Middle frontal gyrus (tissue), 1 donor: ENCODE measurements at regions not wholly inside any gene's neighbourhood (a gene's known extent, or its start where the extent isn't known, plus 50 kb on each side); places are given as distances from the start of the nearest gene placed in this dataset.
"Not testable (repeated sequence)": the region's sequence is repeated elsewhere in the genome, so short reads cannot be mapped to it uniquely, and the experiment has no call there.

Source experiments
- DNase-seq: peaks from one replicate; pipeline ENCODE4 v3.0.0-alpha.2; 2015; ENCODE audit warnings: low spot score; ENCODE audit errors: extremely low spot score

- no peak for DNase-seq
Observed at GRCh38 chr14:46596236-46596635, 55.3 kb downstream of the RPL10L start.

DNA sequence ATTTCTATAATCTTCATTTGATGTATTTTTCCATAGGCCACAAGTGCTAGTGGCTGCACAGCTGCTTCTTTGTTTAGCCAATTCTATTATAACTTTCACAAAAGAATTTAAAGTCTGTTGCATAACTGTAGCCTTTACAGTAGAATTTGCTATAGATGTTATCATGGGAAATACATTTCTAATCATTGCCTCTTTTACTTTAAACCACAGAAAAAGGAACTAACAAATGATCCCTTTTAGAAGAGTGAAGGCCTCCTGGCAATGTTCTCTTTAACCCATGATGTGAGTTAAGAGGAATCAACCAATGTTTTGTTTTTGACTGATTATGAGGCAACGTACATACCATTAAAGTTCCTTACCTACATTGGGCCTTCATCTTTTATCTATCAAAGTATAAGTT is 68.8 kb downstream of the RPL10L start:
- DNase-seq = no peak

DNA sequence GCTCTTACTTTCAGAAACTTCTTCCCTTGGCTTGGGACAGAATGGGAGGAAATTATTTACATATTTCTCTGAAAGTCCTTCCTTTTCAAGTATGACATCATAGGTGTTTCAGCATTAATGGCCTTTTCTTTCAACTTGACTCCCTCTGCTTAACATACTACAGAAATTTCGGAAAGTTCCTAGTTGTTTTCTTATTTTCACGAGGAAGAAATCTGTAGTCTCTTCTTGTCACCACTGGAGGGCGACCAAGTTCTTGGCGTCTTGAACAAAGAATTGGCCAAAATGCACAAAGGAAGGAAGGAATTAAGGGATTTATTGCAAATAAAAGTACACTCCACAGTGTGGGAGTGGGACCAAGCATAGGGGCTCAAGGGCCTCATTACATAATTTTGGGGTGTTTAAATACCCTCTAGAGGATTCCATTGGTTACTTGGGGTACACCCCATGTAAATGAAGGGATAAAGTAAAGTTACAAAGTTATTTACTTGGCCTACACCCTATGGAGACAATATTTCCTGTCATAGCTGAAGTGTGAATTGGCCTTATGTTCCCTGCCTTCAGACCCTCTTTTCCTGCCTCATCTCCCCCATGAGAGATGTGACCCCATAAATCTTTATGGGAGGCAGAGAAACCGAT is 70.4 kb downstream of the RPL10L start:
- DNase-seq = no peak

DNA sequence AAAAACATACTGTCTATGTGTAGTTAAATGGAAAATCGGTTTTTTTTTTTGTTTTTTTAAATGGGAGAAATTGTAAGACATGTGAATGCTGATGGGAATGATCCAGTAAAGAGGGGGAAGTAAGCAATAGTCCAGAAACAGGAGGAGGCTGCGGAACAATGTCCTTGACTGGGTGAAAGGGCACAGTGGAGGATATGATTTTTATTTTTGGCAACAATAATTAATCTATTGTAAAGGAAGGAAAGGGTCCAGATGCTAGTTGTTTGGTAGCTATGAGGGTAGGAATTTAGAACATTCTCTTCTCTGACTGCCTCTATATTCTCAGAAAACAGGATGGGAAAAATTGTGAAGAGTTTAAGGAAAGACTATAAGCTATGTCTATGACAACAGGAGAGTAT is 76.6 kb downstream of the RPL10L start:
- no peak for DNase-seq

- DNase-seq = no peak
Observed at GRCh38 chr14:46574221-46574977, 77.2 kb downstream of the RPL10L start.

GRCh38 chr14:46573498-46573897 is 78.1 kb downstream of the RPL10L start:
- DNase-seq = no peak

GRCh38 chr14:46571970-46572369 is 79.6 kb downstream of the RPL10L start:
- DNase-seq = no peak

GRCh38 chr14:46568161-46568560 is 83.4 kb downstream of the RPL10L start:
- not testable (repeated sequence) for DNase-seq

GRCh38 chr14:46550836-46551235 is 100.7 kb downstream of the RPL10L start:
- DNase-seq = no peak

GRCh38 chr14:46540986-46541385 is 110.6 kb downstream of the RPL10L start:
- no peak for DNase-seq

GRCh38 chr14:46519121-46519520 is 132.5 kb downstream of the RPL10L start:
- no peak for DNase-seq

- DNase-seq = not testable (repeated sequence)
Observed at GRCh38 chr14:46508752-46509151, 142.8 kb downstream of the RPL10L start.

DNA sequence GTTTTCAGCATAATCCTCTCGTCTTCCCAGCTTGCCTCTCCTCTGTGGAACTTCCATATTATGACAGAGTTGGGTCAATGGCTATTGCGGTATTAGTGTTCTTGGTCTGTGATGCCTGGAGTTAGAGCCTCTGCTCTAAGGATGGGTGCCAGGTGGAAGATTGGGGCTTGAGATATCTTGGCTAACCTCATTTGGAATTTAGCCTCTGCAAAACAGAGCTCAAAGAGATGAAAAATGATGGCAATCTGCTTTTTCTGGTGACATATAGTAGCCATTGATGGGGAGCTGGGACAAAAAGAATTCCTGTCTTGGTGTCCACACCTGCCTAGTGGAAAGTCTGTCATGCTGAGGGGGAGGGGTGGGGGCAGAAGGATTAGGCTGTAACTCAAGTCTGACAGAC is 152.1 kb downstream of the RPL10L start:
- no peak for DNase-seq

- no peak for DNase-seq
Observed at GRCh38 chr14:46496409-46496808, 155.2 kb downstream of the RPL10L start.

GRCh38 chr14:46490238-46490685 is 161.3 kb downstream of the RPL10L start:
- DNase-seq = no peak

DNA sequence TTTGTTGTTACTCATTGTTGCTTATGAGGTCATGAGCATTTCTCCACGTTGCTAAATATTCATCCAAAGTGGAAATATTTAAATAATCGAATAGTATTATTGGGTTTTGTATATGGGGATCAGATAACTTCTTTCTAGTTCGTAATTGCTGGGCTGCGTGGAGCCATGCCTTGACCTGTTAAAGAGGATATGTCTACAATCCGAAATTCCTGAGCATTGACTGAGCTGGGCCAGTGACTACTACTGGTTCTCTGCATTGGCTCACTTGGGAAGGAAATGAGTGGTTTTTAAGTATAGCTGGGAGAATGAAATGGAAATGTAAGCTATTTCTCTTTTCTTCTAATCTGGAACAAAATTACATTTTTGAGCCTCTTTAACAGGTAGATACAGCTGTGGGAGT is 163.2 kb downstream of the RPL10L start:
- no peak for DNase-seq

DNA sequence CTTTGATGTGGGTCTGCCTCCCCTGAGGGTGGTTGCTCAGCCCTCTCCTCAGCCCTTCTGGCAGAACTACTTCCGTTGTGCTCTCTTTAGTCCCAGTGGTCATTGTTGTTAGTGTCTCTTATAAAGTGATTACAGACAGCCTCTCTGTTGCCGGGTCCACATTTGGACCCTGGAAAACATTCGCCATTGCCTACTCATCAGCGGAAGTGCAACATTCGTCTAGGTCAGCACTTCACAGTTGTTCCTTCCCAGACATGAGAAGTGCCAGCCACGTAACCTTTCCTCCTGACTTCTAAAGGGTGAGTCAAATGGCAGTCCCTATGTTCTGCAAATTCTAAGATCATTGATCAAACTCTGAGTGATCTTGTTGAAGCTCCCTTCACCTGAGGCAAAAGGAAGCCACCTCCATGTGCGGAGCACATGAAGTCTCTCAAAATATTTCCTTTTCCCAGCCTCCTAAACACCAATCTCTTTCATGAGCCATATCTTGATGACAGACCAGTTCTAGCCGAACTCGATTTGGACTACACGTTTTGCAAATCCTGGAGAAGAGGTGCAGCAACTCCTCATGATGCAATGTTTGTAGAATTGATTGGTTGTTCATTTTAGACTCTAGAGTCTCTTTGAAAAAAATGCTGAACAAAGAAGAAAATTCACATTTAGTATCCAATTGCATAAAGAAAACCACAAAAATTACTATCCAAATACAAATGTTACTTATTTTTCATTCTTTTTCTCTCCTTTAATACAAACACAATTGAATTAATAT is 163.8 kb downstream of the RPL10L start:
- DNase-seq = no peak

DNA sequence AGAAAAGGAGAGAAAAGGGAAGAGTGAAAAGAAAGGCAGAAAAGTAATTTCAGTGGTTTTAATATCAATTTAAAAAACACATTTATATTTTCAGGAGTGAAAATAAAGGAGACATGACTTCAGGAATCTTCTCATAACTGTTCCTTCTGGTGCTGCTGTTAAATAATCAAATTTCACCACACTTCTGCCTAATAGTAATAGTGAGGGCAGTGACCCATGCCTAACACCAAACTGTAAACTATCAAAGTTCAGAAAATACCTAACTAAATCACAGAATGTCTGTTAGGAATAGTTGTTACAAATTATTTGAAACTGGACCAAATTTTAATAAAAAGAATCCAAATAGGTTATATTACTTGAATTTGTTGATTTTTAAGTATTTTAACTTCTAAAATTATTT is 169.4 kb downstream of the RPL10L start:
- no peak for DNase-seq

GRCh38 chr14:46480817-46481216 is 170.8 kb downstream of the RPL10L start:
- DNase-seq = no peak

DNA sequence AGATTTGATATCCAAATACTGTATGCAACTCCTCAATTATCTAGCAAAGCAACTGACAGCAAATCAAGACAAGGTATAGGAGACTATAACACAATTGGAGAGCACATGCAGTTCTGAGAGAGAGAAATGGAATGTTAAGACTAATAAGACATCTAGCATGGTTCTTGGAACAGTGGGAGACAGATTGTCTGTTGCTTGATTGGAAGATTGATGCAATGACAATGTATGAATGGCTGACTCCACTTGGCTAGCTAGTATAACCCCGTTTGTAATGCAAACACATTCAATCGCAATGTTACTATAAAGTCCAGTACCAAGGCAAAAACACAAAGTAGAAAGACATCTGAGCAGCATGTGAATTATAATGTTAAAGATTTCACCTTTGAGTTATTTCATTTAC is 179.3 kb downstream of the RPL10L start:
- DNase-seq = no peak

DNA sequence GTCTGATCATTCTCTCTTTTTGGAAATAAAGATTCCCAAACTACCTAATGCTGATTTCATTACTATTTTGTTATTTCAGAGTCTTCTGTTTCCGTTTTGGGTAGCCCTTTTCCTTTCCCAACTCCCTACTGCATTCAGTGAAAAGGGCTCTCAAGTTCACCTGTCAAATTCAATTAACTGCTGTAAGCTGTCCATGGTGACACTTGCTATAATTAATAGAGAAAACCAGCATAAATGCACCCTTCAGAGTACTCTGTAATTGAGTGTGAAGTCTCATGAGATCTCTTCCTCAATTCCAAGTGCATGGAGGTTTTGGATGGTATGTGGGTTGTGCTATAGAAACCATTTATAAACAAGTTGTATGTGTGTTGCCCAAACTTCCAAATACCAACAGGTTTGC is 187.2 kb downstream of the RPL10L start:
- DNase-seq = no peak

DNA sequence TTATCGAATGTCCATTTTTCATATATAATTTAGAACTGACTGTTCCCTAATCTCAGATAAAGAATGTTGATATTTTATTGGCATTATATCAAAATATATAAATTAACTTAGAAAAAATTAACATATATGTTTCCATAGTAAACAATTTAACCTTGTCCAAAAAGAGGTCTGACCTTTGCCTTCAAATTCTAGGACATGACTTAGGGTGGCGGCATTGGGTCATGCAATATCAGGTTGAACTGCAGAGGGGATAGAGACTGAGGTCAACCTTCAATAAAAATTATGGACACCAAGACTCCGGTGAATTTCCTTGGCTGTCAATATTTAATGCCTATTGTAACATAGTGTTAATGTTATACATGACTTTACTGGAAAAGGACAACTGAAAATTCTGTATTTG is 199.8 kb downstream of the RPL10L start:
- DNase-seq = no peak
